ENCODE measurements at regions not wholly inside any gene's neighbourhood (a gene's known extent, or its start where the extent isn't known, plus 50 kb on each side); places are given as distances from the start of the nearest gene placed in this dataset.

GRCh38 chr21:43357715-43358430, 69.1 kb downstream of the SIK1 start:
- no peak for TF ChIP-seq CTCF (IDR thresholded peaks at IDR 0.05 in 8 of 11, conservative IDR thresholded peaks at IDR 0.05 in 3 of 11)
- TF ChIP-seq POLR2AphosphoS5 (IDR thresholded peaks at IDR 0.05): no peak
